ENCODE measurements at regions not wholly inside any gene's neighbourhood (a gene's known extent, or its start where the extent isn't known, plus 50 kb on each side); places are given as distances from the start of the nearest gene placed in this dataset.

DNA sequence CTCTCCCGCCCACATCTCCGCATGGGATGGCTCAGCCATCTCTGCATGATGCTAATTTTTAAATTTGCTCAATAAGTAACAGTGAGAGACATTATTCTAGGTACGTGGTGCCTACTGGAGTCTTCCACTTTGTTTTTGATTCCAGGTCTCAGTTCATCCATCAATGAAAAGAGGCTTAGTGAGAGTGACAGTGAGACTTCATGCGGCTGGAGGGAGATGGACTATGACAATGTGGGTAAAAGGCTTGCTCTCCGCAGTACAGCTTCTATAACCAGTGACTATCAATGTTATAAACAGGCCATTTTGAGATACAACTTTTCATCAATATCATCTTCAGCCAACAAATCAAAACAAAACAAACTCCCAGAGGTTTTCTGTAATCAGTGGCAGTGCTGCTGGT, 563.4 kb upstream of the MKI67 start:
- no peak for DNase-seq

DNA sequence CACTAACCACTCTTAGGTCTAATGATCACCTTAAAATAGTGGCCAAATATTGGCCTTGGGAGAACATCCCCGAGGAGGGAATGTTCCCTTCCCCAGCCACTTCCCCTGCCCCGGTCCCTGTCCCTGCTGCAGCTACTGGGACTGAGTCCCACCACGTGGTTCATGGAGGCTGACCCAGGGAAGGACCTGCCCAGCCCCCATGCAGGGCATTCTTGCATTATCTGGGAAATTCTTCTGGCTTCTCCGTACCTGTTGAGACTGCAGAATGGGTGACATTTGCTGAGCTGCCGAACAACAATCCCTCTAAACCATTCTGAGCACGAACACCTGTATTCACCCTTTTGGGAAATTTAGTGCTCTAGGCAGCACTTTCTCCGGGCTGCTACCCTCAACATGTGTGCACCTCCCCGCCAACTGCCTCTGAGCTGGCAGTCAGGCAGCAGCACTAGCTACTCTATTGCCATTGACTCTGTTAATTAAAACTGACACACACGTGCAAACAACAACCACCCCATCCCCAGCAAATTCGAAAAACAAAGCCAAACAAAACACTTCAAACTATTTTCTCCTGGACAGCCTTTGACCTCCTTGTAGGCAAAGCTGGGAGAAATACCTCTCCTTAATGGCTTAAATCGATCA, 567.4 kb upstream of the MKI67 start:
- no peak for DNase-seq

DNA sequence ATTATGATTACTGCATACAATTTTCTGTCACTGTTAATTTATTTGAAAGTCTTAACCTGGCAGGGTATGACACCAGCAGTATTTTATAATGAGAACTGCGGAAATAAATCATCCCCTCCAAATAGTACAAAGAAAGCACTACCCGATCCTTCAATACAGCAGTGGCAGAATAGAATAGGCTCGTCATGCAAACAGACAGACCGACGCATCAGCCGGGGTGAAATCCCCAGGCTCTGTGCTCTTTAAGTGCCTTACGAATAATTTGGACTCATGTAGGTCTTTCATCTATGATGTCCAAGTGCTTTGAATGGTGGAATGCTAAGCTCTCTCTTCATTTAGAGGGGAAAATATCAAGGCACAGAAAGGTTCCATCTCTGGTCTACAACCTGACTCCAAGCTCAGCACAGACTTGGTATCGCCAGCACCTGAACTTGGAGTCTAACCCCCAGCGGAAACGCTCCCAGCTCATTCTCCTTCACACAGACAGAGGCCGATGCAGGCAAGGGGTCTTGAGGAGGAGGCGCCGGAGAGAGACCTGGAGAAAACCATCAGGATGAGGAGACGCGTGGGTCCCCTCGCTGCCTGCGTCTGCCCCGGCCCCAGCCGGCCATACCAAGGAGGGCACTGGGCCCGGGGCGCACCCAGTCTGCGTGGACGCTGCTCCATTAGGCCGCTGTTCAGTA, 568.1 kb upstream of the MKI67 start:
- DNase-seq: no peak

DNA sequence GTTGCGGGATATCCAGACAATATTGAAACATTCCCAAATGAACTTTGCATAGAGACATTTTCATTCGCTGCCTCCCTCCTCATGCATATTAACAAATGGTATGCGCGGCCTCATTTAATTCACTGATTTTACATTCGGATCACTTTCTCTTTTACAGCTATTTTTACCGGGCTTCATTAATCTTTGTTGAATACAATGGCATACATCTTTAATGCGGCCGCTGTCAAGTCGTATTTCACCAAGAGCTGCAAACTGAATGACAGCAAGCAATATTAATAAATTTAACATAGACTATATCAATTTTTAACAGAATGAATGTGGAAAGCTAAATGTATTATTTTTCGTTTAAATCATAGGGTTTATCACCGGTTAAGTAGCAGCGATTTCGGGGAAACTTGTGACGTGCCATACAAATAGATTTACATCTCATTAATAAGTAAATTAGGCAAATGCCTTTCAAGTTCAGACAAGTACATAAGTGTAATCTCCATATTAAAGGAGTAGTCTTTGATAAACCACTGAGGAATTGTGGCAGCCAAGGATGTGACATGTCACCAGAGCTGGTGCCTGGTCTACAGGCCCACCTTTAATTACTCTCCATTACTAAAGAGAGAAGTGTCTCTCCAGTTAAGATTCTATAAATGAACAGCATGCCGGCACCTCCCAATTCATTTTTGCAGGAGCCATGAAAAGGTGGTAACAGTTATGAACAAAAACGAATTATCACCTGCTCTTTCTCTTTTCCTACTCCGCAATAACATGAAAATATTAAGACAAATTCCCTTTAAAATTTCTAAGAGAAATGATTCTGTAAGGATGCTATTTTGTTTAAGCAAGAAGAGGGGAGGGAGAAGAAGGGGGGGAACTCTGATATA, 568.9 kb upstream of the MKI67 start:
- DNase-seq: no peak

DNA sequence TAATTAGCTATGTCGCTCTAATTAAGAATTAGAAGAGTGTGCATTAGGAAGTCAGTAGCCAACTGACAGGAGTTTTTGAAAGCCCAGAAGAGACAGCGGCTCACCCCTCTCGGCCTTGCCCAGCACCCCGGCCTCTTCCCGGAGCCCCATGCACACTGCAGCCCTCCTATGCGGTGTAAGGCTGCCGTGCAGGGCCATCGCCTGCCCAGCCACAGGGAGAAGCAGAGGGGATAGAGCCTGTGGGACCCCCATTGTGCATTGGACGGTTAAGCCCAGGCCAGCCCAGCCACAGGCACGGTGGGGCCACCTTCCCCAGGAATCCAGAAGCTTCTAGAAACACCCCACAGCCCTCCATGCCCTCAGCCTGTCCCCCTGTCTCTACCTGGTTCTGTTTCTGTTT, 569.7 kb upstream of the MKI67 start:
- no peak for DNase-seq

DNA sequence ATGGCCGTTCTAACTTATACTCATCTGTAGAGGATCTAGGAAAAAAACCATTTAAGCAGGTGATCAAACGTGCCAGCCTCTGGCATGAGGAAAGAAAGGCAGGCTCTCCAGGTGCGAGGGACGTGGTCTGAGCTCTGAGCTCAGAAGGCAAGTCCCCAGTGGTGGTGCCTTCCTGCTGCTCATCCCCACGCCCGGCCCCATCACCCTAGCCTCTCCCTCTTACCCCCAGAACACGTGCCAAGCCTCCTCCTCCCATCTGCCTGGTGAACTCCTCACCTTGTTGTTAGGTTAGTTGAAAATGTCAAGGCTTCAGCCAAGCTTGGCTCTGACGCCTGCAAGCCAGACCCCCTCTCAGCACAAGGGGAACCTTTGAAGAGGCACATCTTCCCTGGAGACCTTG, 571.2 kb upstream of the MKI67 start:
- no peak for DNase-seq

DNA sequence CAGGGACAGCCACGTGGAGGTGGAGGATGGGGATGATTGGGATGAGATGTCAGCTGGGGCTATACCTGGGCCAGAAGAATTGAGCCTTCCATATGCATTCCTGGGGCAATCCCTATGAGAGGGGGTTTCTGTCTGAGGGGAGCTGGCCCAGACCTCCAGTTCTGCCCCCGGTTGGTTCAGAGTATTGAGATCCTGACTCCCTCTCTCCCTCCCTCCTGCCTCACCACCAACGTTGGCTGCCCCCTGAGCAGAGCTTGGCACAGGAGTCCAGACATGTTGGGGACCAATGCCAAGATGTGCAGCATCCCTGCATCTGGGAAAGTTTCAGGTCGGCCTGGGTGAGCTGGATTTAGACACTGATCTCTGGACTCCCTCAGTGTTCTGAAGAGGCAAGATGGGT, 575.2 kb upstream of the MKI67 start:
- no peak for DNase-seq

DNA sequence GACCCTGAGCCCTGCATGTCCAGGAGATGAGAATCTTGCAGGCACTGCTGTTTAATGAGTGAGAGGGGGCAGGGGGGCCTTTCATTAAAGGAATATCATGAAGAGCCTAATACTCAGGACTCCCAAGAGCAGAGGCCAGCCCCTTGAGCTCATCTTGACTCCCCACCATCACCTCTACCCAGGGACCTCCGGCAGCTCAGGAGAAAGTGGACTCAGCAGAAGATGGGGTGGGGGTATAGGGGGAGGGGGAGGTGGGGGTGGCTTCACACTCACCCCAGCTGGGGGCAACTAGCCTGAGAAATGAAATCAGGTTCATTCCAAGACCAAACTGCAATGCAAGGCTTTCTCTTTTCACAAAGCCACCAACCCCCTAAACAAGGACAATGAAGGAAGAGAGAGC, 575.6 kb upstream of the MKI67 start:
- DNase-seq: no peak

DNA sequence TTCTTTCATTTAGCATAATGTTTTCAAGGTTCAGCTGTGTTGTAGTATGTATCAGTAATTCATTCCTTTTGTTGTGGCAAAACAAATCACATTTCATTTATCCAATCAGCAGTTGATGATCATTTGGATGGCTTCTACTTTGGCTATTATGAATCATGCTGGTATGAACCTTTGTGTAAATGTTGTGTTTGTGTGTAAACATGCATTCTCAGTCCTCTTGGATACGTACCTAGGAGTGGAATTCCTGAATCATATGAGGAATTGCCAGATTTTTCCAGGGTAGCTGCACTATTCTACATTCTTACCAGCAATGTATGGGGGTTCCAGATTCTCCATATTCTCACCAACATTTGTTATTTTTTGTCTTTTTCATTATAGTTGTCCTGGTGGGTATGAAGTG, 578.5 kb upstream of the MKI67 start:
- DNase-seq: no peak

DNA sequence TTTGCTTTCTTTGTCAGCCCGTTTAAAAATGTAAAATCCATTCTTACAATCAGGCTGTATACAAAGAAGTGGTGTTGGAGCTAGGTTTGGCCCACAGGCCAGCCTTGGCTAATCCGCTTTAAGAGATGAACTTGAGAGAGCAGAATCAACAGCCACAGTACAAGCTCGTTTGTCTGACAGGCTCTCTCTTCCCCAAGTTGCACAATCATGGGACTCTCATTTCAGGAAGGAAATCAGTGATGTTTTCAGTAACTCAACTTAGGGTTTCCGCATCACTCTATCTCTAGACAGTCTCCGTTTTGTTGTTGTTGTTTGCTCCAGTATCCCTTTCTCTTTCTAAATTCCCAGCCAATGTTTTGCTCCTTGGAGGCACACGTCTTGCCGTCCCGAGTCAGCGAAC, 582.0 kb upstream of the MKI67 start:
- no peak for DNase-seq

DNA sequence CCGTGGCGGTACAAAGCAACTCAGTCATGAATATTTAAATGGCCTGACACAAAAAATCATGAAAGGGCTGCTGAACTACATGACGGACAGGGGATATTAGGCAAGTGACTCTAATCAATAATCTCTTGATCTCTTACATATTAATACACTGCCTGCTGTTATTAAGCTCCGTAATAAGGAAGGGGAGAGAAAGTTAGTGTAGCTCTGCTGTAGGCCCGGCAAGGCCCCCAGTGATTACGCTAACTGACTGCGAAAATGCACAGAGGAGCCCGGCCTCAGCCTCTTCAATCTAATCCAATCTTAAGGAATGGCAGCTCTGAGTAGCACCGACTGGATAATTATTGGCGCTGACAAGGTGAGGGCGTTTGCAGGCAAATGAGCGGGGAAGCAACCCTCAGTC, 583.5 kb upstream of the MKI67 start:
- DNase-seq: no peak

DNA sequence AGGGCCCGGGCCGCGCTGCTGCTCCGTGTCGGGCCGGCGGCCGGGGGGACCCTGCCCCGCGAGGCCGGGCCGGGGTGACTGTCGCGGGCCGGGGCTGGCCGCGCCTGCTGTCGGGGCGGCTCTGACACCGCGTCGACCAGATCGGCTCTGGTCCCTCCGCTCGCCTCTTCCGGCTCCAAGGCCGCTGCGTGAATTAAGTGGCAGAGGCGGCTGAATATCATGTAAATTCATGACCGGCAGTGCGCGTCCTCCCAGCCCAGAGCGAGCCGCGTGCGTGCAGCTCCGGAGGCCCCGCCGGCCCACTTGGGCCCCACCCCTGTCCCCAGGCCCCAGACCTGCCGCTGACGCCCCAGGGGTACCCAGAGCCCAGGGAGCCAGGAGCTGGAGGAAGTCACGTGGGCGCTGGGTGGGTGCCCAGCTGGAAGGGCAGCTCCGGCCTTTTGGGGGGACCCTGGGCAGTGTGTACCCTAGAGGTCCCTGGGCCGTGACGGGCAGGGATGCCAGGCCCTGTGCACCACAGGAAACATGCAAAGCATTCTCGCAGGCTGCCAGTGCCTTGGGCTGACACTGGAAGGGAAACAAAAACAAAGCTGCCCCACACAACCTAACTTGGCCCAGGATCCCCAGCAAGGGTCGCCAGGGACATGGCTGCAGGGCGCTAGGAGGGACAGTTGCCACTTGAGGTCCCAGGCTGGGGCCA, 584.0 kb upstream of the MKI67 start:
- no peak for DNase-seq

DNA sequence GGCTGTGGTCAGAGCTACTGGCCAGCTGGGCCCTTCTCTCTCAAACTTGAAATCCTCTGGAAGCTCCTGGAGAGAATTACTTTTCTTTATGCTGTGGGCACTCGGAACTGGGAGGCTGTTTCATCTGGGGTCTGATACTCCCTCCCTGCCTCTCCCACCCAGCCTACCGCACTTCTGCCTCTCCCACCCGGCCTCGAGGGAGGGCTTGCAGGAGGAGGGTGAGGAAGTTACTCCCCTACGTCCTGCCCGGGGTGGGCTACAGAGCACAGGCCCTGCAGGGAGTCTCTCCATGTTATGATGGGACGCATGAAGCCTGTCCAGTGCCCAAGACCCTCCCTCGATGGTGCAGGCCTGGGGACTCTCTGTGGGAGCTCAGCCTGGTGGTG, 584.6 kb upstream of the MKI67 start:
- DNase-seq: no peak

DNA sequence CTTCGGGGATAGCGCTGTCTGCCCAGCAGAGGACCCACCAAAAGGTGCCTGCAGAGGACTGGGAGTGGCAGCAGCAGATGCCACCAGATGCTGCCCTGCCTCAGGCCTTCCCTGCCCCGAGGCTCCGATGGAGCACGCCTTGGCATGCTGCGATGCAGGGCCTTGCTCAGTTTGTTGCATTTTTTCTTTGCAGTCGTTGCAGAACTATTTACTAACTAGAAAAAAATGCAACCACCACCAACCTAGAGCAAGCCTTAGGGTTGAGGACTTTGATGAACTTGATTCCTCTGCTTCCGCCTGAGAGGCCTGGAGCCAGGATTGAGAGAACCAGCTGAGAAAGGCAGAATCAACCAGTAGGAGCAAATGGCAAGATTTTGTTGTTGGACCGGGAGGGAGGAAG, 585.6 kb upstream of the MKI67 start:
- DNase-seq: no peak

DNA sequence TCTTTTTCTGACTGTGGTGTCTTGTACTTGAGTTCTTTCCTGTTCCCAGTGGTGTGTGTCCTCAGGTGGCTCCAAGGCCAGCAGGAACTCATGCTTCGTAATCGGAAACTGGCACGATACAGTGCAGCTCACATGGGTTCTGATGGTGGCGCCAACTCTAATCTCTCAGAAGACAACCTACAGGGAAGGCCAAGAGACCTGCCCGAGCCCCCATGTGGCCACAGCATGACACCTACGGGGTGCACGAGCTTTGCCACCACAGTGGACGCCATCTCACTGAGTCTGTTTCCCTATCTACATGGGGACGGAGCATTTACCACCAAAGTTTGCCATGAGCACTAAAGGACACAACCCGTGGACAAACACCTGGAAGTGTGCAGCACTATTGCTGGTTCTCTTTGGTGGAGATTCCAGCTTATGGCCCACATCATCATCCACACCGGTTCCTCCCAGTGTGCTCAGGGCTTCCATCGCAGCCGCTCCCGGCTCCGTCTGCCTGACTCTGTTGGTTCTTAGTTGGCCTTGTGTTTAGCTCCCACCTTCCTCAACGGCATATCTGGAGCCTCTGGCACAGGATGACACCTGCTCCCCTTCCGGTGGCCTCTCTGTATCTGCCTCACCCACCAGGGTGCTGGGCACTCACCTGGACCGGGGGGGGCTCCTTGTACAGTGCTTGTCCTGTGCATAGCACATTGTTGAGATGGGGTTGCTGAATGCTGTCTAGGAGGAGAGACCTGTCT, 586.6 kb upstream of the MKI67 start:
- no peak for DNase-seq

DNA sequence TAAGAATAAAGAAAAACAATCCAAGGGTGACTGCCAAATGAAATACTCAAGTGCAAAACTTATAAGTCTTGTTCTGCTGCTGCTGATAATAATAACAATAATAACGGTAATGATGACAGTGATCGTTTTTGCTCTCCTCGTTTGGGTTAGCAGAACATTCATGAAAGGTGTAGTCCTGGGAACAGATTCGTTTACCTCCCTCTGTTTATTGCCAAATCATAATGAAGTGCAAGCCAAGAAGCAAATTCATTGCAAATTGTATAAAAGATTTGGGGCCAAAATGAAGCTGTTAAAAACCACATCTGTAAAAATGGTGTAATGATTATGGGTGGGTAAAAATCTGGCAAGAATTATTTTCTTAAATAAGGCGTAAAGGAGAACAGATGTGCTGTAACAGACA, 587.2 kb upstream of the MKI67 start:
- no peak for DNase-seq

DNA sequence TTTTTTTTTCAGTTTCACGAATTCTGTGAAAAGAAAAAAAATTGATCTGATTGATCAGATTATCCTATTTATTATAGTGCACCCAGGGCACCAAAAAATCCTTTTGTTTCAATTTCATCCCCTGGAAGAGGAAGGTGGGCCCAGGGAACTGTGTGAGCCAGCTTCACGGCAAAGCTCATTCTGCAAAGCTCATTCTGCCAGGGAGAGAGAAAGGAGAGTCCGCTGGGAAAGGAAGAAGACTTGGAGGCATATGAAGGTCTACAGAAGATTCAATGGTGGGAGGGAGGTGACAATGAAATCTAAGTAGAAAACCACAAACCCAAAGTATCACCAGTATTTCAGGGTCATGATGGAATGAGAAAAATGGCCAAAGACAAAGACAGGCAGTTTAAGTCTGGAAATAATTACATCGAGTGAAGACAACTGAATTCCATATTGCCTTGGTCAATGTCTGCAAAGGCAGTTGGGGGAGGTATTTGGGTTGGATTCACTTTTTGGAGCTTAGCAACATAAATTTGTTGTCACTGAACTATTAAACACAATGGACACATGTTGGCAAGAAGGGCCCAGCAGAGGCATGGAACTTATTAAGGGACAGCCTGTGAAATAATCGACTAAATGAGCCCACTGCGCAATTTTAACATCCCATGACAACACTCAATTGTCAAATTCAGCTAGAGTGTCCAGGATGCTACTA, 587.8 kb upstream of the MKI67 start:
- no peak for DNase-seq

DNA sequence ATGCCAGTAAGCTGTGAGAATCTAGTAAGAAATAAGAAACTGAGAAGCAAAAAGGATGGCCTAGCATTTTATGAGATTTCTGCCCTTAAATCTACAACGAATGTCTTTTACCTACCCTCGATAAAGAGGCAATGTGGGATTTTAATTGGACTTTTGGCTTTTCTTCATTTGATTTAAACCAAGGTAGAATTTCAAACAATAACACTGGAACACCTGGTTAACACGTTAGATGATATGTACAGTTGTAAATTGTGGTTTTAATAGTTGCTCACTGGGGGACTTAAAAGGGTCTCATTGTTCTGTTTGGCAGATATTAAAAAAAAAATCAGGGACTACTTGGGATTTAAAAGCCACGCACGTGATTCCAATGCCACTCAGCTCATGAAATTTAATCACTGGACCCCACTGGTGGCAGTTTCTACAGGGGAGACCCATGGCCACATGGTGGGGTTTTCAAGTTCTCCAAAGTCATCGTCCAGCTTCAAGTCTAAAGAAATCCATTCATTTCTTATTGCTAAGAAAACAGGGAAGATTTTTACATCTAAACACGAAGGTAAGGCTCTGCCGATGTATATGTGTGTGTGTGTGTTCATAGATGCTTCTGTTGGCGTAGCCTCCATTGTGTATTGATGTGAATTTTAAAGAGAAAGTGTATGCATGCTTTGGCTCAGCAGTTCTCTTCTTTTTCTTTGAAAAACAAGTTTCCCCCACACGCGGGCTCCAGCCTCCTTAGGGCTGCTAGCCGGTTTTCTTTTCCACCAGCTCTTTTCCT, 588.6 kb upstream of the MKI67 start:
- DNase-seq: no peak

DNA sequence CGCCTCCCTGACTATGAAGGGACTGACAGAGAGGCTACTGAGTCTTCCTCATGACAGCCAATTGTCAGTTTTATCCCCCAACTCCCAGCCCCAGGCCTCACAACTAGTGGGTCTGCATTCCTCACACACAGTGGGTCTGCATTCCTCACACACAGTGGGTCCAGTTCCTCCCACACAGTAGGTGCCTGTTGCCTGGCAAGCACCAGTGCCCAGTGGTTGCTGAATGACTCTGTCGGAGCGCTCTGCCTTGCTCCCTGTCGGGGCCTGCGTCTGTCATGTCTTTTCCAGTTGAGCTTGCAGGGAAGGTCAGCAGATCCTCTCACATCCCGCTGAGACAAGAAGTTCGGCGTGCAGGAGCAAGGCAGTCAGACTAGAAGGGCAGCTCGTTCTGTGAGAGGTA, 590.0 kb upstream of the MKI67 start:
- no peak for DNase-seq

DNA sequence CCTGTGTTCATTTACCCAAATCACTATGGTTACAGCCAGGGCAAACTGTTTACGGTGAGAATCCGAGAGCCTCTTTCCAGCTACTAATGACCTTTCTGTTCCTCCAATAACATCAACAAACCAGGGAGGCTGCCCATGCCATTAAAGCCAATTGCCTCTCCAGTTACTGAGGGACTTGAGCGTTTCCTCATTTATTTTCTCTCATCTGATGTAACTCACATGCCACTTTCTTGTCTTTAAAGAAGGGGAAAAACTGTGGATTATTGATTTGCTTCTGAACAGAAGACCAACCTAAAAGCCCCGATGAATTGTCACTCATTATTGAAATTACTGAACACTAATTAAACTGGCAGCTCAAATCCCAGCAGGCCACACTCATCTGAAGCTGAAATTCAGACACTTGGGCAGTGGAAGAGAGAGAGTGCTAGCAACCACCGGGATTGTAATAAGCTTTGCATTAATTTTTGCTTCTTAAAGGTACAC, 595.8 kb upstream of the MKI67 start:
- DNase-seq: no peak

DNA sequence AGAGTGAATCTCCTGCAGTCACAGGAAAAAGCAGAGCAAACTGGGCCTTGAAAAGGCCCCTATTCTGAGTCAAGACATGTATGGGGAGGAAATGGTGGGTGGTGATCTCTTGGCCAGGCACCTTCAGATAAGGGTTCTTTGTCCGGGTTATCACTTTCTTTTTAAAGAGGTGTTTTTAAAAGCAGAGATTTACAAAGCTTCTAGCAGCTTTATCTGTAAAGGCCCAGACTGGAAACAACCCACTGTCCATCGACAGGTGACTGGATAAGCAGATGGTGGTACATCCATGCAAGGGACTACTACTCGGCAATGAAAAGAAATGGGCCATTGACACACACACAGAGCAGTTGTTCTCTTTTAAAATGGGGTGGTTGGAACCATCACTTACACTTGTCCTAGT, 596.7 kb upstream of the MKI67 start:
- DNase-seq: no peak

Data from RPMI8226 (cell line).